Activated T-helper 1 cell treated with anti-CD3 and anti-CD28 coated beads, Interleukin-12 subunit alpha, Interleukin-12 subunit beta, Interleukin-2, Interleukin-4 antibody, amounts not matched to agents 30 ng/mL and 10 ng/mL and 1 ng/mL, durations not matched to agents 14 hours and 24 hours and 36 hours (primary cell): ENCODE measurements at regions not wholly inside any gene's neighbourhood (a gene's known extent, or its start where the extent isn't known, plus 50 kb on each side); places are given as distances from the start of the nearest gene placed in this dataset.

Experiments used
- DNase-seq: peaks from one replicate; pipeline ENCODE4 v3.0.0; 2021; ENCODE audit warnings: low spot score
- H3K27ac Mint-ChIP-seq: one replicate; pipeline ENCODE4 v1.8.0; 2021; ENCODE audit warnings: mild to moderate bottlenecking, mixed read lengths
- H3K27me3 Mint-ChIP-seq: one replicate; pipeline ENCODE4 v1.8.0; 2022; ENCODE audit warnings: mild to moderate bottlenecking, moderate library complexity, mixed read lengths; ENCODE audit not compliant: insufficient read depth
- H3K36me3 Mint-ChIP-seq: one replicate; pipeline ENCODE4 v1.8.0; 2021; ENCODE audit warnings: low read depth, mixed read lengths
- H3K4me1 Mint-ChIP-seq: one replicate; pipeline ENCODE4 v1.8.0; 2021; ENCODE audit warnings: low read depth, mixed read lengths
- H3K4me3 Mint-ChIP-seq: one replicate; pipeline ENCODE4 v1.8.0; 2021; ENCODE audit warnings: mild to moderate bottlenecking, moderate library complexity, mixed read lengths
- H3K9me3 Mint-ChIP-seq: one replicate; pipeline ENCODE4 v1.8.0; 2021; ENCODE audit warnings: mixed read lengths
- intact Hi-C: fragments of 100-400 bp; cut with micrococcal nuclease; formaldehyde crosslinking; loops from one replicate; pipeline ENCODE4 v1.15.1; 2024

DNA sequence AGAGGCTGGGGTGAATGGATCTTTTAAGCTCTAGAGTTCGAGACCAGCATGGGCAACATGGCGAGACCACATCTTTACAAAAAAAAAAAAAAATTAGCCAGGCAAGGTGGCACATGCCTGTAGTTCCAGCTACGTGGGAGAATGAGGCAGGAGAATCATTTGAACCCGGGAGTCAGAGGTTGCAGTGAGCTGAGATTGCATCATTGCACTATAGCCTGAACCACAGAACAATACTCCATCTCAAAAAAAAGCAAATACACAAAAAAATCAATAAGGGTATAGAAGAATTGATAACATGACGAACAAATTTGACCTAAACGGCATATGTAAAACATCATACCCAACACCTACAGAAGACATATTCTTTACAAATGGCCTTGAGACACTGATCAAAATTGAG, 668.4 kb downstream of the MECOM start:
- no peak for DNase-seq
- no peaks in the 10 kb centered on the region for H3K4me1 Mint-ChIP-seq
- no peak overlapping the region for H3K4me3 Mint-ChIP-seq
- no peaks in the 10 kb centered on the region for H3K36me3 Mint-ChIP-seq
- H3K9me3 Mint-ChIP-seq, result no peaks in the 10 kb centered on the region
- intact Hi-C loops, result no loop called here
- no peak overlapping the region for H3K27ac Mint-ChIP-seq
- H3K27me3 Mint-ChIP-seq, result no peaks in the 10 kb centered on the region

DNA sequence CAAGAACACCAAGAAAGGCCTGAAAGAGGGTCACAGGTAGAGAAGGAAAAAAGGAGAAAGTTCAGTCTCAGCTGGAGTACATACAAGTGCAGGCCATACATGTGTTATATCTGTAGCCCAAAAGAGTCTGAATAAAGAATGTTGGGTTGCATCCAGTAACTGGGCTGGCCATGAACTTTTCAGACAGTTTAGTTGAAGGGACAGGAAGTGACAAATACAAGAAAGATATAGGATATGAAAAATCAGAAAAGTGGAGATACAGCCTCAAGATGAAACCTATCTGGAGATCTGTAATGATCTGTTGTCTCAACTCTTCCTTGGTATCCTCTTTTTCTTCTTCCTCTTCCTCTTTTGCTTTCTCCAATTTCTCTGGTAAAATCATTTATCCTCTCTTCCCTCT, 671.7 kb downstream of the MECOM start:
- Mint-ChIP-seq H3K27ac (no peak overlapping the region), H3K9me3 (no peaks in the 10 kb centered on the region), H3K4me3 (no peak overlapping the region), H3K27me3 (no peaks in the 10 kb centered on the region), H3K36me3 (no peaks in the 10 kb centered on the region), H3K4me1 (no peaks in the 10 kb centered on the region)
- intact Hi-C loops, result no loop called here
- DNase-seq, result no peak

DNA sequence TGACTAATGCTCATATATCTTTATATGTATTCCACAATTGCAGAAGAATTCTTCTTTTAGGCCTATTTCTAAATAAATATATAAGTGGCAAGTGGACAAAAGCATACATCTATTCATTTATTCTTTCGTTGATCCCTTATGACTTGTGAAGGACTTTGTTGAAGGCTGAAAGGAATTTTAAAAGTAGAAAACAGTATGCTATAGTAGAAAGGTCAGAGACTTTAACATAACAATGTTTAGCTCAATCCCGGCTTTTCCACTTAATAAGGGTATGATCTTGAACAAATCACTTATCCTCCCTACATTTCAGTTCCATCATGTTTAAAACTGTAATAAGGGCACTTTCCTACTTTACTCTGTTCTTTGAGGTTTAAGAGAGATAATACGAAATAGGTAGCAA, 672.9 kb downstream of the MECOM start:
- Mint-ChIP-seq H3K27me3 (no peaks in the 10 kb centered on the region), H3K4me1 (no peaks in the 10 kb centered on the region), H3K4me3 (no peak overlapping the region), H3K9me3 (no peaks in the 10 kb centered on the region), H3K27ac (no peak overlapping the region), H3K36me3 (no peaks in the 10 kb centered on the region)
- intact Hi-C loops, result no loop called here
- DNase-seq, result no peak

DNA sequence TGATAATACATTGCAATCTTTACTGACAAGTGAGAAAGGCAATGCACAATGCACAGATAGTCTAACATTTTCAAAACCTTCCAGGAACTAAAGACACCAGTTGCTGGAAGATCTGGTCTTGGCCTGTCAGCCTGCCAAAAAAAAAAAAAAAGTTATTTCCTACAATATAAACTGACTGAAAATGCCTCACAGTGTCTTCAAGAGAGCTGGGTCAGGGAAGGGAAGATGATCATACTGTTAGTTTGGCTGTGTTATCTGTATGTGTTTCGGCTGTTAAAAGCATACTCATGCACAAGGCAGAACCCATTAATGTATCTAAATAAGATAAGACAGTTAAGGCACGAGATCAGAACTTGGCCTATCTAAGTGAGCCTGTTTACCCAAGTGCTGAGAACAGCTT, 673.4 kb downstream of the MECOM start:
- intact Hi-C loops, result no loop called here
- DNase-seq, result no peak
- Mint-ChIP-seq H3K9me3 (no peaks in the 10 kb centered on the region), H3K4me3 (no peak overlapping the region), H3K27me3 (no peaks in the 10 kb centered on the region), H3K36me3 (no peaks in the 10 kb centered on the region), H3K4me1 (no peaks in the 10 kb centered on the region), H3K27ac (no peak overlapping the region)

DNA sequence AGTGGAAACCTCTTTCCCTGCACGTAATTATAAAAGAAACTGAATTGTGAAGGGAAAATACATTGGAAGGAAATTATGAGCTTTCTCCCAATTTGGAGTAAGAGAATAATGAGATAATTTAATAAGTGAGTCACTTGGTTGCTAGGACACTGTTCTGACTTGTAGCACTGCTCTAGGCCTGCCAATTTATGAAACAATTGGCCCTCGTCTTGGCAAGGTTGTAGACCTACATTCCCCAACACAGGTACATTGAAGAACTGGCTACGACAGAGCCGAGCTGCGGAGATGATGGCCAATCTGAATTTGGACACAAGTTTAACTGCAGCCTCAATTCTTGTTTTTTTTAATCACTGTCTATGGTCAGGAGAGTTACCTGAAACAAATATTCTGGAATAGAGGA, 674.1 kb downstream of the MECOM start:
- H3K4me1 Mint-ChIP-seq, result no peaks in the 10 kb centered on the region
- no peak overlapping the region for H3K4me3 Mint-ChIP-seq
- H3K9me3 Mint-ChIP-seq, result no peaks in the 10 kb centered on the region
- no peak overlapping the region for H3K27ac Mint-ChIP-seq
- no peaks in the 10 kb centered on the region for H3K27me3 Mint-ChIP-seq
- DNase-seq, result no peak
- H3K36me3 Mint-ChIP-seq, result no peaks in the 10 kb centered on the region
- intact Hi-C loops, result no loop called here

DNA sequence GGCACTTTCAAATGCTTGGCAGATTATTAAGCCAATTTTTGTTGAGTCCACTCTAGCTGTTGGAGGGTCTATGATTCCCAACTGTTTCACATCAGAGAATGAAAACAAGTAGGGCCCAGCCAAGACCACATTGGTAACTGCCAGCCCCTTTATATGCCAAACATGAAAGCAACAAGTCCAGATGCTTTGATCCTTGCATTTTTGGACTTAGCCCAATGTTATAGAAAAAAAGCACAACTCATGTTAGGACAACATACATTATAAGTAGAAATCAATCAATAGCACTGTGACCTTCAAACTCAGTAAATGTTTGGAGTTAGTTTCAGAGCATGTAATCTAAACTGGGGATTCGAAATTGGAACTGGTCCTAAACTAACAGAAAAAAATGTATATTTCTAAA, 674.7 kb downstream of the MECOM start:
- intact Hi-C loops, result no loop called here
- Mint-ChIP-seq H3K27me3 (no peaks in the 10 kb centered on the region), H3K36me3 (no peaks in the 10 kb centered on the region), H3K27ac (no peak overlapping the region), H3K4me3 (no peak overlapping the region), H3K4me1 (no peaks in the 10 kb centered on the region), H3K9me3 (no peaks in the 10 kb centered on the region)
- DNase-seq, result no peak

DNA sequence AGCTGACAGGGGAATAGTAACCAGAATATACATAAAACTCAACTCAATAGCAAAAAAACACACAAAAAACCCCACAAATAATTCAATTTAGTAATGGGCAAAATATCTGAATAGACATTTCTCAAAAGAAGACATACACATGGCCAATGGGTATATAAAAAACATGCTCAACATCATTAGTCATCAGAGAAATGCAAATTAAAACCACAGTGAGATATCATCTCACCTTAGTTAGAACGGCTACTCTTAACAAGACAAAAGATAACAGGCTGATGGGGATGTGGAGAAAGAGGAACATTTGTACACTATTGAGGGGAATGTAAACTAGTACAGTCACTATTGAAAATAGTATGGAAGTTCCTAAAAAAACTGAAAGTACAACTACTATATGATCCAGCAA, 678.6 kb downstream of the MECOM start:
- H3K36me3 Mint-ChIP-seq, result no peaks in the 10 kb centered on the region
- intact Hi-C loops, result no loop called here
- no peak overlapping the region for H3K4me3 Mint-ChIP-seq

DNA sequence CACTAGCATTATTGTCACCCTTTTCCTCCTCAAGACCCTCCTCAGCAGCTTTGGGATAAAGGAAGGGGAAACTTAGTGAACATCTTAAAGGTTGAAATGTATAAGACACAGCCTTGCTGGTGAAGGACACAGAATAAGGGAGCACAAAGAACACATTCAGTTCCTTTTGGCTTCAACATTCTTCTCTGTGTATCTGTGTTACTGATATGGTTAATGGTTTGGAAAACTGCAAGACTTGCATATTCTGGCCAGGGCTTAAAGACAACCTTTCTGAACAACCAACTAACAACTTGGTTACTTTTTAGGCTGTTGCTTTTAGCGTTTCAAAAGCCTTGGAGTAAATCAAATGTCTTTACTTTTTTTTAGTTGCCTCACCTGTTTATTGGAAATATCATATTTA, 680.5 kb downstream of the MECOM start:
- Mint-ChIP-seq H3K36me3 (no peaks in the 10 kb centered on the region), H3K9me3 (no peaks in the 10 kb centered on the region), H3K4me1 (no peaks in the 10 kb centered on the region), H3K27ac (no peak overlapping the region), H3K4me3 (no peak overlapping the region), H3K27me3 (no peaks in the 10 kb centered on the region)
- DNase-seq, result no peak
- intact Hi-C loops, result no loop called here

More for the DNA sequence above, 678.6 kb downstream of the MECOM start:
- Mint-ChIP-seq H3K27me3 (no peaks in the 10 kb centered on the region), H3K27ac (no peak overlapping the region), H3K4me1 (no peaks in the 10 kb centered on the region), H3K9me3 (no peaks in the 10 kb centered on the region)
- DNase-seq, result no peak

DNA sequence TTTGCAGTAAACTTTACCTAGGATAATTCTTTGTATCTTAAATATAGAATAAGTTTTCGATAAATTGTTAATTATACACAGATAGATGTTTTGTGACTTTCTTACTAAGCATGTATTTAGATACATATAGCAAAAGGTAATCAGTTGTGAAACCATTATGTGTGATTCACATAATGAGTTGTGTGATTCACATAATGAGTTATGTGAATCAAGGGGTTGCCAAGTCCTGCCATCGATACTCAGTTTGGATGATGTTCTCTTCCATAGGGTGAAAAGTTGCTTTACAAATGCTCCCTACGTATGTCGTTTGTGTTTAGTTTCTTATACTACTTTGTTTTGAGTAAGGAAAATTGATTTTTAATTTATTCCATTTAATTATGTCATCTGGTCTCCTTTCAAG, 682.1 kb downstream of the MECOM start:
- intact Hi-C loops, result no loop called here
- no peaks in the 10 kb centered on the region for H3K4me1 Mint-ChIP-seq
- H3K4me3 Mint-ChIP-seq, result no peak overlapping the region

DNA sequence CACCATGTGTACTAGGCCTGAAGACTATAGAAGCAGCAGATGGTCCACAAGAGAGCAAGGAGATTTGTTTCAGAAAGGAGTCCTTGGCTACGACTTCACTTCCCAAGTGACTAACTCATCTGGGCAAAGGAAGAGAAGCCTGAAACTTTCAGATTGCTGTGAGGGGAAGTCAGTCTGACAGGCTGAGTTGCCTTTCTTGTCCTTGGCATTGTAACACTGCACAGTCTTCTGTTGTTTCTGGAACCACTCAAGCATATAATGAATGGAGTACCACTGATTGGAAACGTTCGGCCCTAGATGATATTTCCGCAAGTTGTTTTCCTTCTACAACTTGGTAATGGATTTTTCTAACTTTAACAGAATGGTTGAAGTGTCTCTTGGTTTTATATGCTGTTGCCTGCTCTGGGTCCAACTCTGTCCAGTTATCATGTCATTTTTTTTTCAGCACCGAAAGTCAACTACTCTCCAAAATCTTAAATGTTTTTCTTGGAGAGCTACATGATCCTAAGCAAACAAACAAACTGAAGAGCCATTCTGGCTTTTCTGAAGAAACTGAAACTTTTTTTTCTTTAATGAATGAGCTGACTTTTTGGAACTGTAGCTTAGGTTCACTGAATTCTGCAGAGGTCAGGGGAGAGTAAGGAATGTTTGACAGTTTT, 685.7 kb downstream of the MECOM start:
- Mint-ChIP-seq H3K4me1 (no peaks in the 10 kb centered on the region), H3K27me3 (no peaks in the 10 kb centered on the region), H3K4me3 (no peak overlapping the region), H3K27ac (no peak overlapping the region), H3K9me3 (no peaks in the 10 kb centered on the region), H3K36me3 (no peaks in the 10 kb centered on the region)
- no peak for DNase-seq
- intact Hi-C loops, result no loop called here

More for the DNA sequence above, 682.1 kb downstream of the MECOM start:
- no peak for DNase-seq
- no peak overlapping the region for H3K27ac Mint-ChIP-seq
- H3K27me3 Mint-ChIP-seq, result no peaks in the 10 kb centered on the region
- no peaks in the 10 kb centered on the region for H3K9me3 Mint-ChIP-seq
- no peaks in the 10 kb centered on the region for H3K36me3 Mint-ChIP-seq

DNA sequence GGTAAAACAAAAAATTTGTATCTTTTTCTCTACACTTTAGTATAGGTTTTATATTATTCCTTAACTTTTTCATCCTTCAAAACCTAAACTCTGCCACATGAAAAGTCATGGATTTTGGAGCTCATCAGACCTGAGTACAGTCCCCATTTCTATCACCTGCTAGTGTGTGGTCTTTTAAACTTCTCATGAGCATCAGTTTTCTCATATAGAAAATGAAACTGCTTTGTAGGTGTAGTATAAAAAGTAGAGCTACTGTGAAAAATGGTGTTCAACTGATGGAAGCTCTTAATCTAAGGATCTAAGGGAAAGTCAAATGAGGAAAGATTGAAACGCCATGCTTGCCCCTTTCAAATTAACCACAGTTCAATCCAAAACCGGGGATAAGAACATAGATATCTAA, 686.5 kb downstream of the MECOM start:
- intact Hi-C loops, result no loop called here
- Mint-ChIP-seq H3K4me1 (no peaks in the 10 kb centered on the region), H3K36me3 (no peaks in the 10 kb centered on the region), H3K9me3 (no peaks in the 10 kb centered on the region), H3K27me3 (no peaks in the 10 kb centered on the region), H3K27ac (no peak overlapping the region), H3K4me3 (no peak overlapping the region)
- no peak for DNase-seq

DNA sequence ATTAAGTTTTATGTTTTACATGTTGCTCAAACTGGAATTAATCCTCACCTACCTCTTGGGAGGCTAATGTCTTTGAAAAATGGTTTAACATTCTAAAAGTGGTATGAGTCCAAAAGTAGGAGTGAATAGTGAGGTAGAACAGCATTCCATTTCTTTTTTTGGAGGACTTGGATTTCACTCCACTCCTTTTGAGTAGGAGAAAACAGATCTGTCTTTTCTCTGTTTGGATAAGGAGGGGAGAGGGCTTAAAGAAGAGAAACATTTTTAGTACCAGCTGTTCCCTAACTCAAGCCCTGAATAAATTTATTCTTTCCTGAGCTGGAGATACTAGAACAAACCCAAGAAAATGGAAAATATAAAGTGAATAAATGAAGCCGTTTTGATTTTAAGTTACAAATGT, 687.9 kb downstream of the MECOM start:
- H3K9me3 Mint-ChIP-seq, result no peaks in the 10 kb centered on the region
- no peaks in the 10 kb centered on the region for H3K36me3 Mint-ChIP-seq
- H3K4me3 Mint-ChIP-seq, result no peak overlapping the region
- DNase-seq, result no peak
- H3K27ac Mint-ChIP-seq, result no peak overlapping the region
- no peaks in the 10 kb centered on the region for H3K4me1 Mint-ChIP-seq
- H3K27me3 Mint-ChIP-seq, result no peaks in the 10 kb centered on the region
- intact Hi-C loops, result no loop called here

DNA sequence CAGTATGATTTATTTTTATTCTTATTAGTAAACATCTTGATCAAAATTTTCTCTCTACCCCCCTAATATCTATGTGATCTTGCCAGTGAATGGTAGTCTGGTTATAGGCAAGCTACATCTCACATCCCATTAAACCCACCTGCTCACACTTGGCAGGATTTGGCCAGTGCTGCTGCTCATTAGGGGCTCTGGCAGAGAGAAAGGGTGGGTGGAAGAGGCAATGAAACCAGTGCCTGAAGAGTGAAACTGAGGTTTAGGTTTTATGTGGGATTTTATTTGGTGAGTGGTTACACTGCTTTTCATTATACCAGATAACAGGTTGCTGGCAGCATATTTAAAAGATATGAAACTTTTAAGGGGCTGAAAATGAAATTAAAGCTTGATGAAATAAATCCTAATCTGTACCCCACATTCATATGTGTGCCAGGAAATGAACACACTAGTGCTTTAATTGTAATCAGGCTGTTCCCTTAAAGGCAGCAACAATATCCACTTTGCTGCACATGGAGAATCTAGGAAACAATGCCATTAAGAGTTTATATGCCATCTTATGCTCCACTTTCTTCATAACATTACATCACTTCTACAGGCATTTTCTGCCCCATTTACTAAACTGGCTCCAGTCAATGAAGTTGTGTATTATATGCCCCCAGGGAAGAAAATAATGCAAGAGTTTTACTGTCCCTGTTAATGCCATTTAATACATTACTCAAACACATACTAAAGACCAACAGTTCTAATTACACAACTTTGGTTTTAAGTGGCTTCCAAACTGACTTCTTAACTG, 688.7 kb downstream of the MECOM start:
- intact Hi-C loops, result no loop called here
- no peaks in the 10 kb centered on the region for H3K36me3 Mint-ChIP-seq
- no peak for DNase-seq
- no peaks in the 10 kb centered on the region for H3K9me3 Mint-ChIP-seq
- H3K27ac Mint-ChIP-seq, result no peak overlapping the region
- no peaks in the 10 kb centered on the region for H3K4me1 Mint-ChIP-seq
- H3K27me3 Mint-ChIP-seq, result no peaks in the 10 kb centered on the region
- H3K4me3 Mint-ChIP-seq, result no peak overlapping the region

DNA sequence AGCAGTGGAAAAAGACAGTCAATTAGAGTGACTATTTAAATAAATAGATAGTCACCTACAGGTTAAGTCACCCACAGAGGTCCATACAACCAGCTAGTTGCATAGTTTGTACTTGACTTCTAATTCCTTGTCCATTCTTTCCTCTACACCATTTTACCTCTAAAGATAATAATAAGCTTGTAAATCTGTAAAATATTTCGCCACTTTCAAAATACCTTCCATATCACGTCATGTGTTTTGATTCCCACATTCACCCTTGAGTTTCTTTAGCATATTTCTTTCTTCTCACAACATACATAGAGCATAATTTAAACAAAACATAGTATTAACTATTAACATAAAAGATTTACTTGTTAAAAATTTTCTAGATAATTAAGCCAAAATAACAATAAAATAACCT, 689.6 kb downstream of the MECOM start:
- Mint-ChIP-seq H3K27ac (no peak overlapping the region), H3K27me3 (no peaks in the 10 kb centered on the region), H3K36me3 (no peaks in the 10 kb centered on the region), H3K4me1 (no peaks in the 10 kb centered on the region), H3K9me3 (no peaks in the 10 kb centered on the region), H3K4me3 (no peak overlapping the region)
- DNase-seq, result no peak
- intact Hi-C loops, result no loop called here
